G401 (cell line): ENCODE measurements at regions not wholly inside any gene's neighbourhood (a gene's known extent, or its start where the extent isn't known, plus 50 kb on each side); places are given as distances from the start of the nearest gene placed in this dataset.

Experiments
- DNase-seq: peaks from one replicate; pipeline ENCODE4 v3.0.0-alpha.2; 2015; ENCODE audit warnings: low spot score
- in situ Hi-C: cut with HindIII; loops from 2 replicates; pipeline ENCODE4 v1.10.0; 2016; ENCODE audit warnings: low sequenced_read_pairs, mixed read lengths

DNA sequence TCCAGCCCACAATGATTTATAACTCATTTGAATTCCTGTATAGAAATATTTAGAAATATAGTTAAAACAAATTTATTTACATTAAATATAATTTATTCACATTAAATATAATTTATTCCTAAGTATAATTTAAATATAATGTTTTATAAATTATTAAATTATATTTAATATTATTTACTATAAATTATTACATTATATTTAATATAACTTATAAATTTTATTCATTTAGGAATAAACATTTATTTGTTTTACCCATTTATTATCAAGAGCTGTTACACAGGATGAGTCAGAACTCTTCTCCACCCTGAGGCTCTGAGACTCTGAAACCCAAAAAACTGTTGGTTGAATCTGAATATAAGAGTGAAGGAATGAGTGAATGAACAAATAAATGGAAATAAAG, 170.9 kb upstream of the OBI1 start:
- in situ Hi-C loops, result no loop called here
- no peak for DNase-seq

DNA sequence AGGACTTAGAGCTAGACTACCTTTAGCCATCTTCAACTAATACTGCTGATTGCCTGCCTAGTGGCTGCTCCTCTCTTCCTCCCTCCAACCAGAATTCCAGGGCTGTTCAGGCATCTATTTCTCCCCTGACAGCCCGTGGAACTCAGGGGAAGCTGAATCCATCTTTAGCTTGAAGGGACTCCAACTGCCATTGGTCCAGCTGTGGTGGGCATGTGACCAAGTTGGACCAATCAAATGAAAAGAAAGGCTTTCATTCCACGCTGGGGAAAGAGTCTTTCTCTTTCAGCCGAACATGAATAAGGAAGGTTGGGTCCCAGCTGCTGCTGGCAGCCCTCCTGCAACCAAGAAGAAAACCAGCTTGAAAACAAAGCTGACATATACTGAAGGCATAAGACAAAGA, 168.5 kb upstream of the OBI1 start:
- in situ Hi-C loops, result no loop called here

GRCh38 chr13:78826936-78827335, 168.0 kb upstream of the OBI1 start:
- in situ Hi-C loops, result no loop called here
- peak; percentile 67 for DNase-seq

More for the DNA sequence above, 168.5 kb upstream of the OBI1 start:
- DNase-seq, result peak; percentile 16

DNA sequence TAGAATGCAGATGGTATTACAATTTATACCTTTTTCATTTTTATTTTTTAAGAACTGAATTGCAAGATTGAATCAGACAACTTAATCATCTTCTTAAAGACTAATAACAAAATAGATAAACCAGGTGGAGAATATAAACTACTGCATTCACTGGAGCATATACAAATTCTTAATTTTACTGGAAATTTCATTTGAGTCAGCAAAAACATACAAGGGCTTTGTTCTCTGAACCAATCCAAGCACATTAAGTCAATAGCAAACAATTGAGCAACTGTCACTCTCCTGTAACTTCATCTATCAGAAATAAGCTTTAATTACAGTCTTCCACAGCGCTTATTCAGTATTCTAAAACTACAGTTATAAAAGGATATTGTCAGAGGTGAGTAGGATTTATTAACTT, 167.4 kb upstream of the OBI1 start:
- DNase-seq, result no peak
- in situ Hi-C loops, result no loop called here

DNA sequence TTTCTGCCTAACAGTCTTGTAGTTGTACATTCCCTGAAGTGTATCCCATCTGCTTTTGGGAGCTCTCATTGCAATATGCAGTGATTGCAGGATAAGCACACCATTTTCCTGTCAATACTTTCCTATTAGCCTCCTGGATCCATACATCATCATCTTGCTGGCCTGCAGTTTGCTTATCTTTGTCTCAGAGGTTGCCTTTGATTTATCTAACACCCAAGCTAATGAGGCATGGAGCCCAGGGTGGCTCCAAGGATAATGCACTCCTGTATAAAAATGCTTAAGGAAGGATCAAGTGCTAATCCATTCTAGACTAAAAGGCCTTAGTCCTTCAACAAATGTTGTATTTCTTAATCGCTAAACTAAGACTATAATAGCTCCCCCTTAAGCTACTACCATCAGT, 161.6 kb upstream of the OBI1 start:
- in situ Hi-C loops, result no loop called here
- no peak for DNase-seq

- DNase-seq, result no peak
- in situ Hi-C loops, result no loop called here
Observed at GRCh38 chr13:78816592-78816991, 157.6 kb upstream of the OBI1 start.

DNA sequence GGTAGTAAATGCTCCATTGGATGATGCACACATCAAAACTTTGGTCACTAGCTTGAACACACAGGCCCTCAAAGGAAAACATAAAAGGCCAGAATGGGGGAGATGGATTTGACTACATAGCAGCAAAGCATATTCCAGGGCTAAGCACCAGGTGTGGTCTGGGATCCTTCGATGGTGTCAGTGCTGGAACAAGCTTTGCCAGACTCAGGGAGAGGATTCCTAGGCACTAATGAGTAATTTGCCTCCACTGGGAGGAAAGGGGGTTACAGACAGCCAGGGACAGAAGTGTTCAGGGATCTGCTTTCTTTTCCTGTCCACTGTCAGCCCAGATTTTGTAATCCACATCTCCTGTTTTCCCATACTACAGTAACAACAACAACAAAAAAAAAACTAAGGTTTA, 157.2 kb upstream of the OBI1 start:
- DNase-seq, result no peak
- in situ Hi-C loops, result no loop called here

- in situ Hi-C loops, result no loop called here
- no peak for DNase-seq
Observed at GRCh38 chr13:78806457-78806856, 147.5 kb upstream of the OBI1 start.

DNA sequence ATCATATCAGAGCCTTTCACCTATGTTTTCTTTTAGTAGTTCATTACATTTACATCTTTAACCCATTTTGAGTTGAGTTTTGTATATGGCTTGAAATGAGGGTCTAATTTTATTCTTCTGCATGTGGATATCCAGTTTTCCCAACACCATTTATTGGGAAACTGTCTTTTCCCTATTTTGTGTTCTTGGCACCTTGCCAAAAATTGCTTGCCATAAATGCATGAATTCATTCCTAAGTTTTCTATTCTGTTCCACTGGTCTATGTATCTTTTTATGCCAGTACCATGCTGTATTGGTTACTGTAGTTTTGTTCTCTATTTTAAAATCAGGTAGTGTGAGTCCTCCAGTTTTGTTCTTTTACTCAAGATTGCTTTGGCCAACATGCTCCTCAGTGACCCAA, 144.0 kb upstream of the OBI1 start:
- in situ Hi-C loops, result no loop called here
- no peak for DNase-seq

- in situ Hi-C loops, result no loop called here
- no peak for DNase-seq
Observed at GRCh38 chr13:78787190-78787589, 128.2 kb upstream of the OBI1 start.

- DNase-seq, result no peak
- in situ Hi-C loops, result no loop called here
Observed at GRCh38 chr13:78786459-78786858, 127.5 kb upstream of the OBI1 start.

DNA sequence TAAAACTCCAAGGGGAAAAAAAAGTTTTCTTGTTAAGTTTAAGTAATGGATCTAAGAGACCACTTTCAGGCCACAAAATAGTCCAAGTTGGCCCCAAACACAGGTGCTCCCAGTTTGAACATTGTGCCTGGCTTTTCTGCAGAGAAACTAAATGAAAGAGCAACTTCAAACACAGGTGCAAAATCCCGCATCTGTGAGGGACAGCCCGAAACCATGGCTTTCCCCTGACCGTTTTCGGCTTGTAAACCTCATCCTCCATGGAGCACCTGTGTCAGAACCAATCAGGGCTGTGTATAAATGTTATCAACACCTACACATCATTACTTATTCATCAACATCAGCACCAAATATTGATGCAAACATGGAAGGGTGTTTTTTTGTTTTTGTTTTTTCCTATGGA, 126.8 kb upstream of the OBI1 start:
- in situ Hi-C loops, result no loop called here
- no peak for DNase-seq

GRCh38 chr13:78784014-78784750, 125.2 kb upstream of the OBI1 start:
- in situ Hi-C loops, result no loop called here

GRCh38 chr13:78780708-78781107, 121.8 kb upstream of the OBI1 start:
- in situ Hi-C loops, result no loop called here
- no peak for DNase-seq

More at GRCh38 chr13:78784014-78784750, 125.2 kb upstream of the OBI1 start:
- DNase-seq, result no peak

- peak; percentile 24 for DNase-seq
- in situ Hi-C loops, result no loop called here
Observed at GRCh38 chr13:78779608-78780007, 120.7 kb upstream of the OBI1 start.

- no peak for DNase-seq
- in situ Hi-C loops, result no loop called here
Observed at GRCh38 chr13:78777976-78778375, 119.0 kb upstream of the OBI1 start.

DNA sequence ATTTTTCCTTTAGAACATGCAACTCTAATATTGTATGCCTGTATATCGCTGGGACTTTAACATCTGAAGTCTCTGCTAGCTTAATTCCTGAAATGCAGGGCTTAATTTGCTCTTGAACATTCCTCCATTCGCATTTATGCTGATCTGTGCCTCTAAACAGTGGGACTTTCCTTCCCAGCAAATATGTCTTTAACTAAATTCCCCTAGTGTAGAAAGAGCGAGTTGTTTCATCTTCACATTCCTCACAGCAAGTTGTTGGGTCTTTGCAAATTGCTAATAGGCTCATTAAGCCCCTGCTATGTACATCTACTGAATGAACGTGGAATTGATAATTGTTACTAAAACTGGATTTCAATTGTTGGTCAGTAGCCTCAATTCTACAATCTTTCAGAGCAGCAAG, 118.4 kb upstream of the OBI1 start:
- DNase-seq, result no peak
- in situ Hi-C loops, result no loop called here

DNA sequence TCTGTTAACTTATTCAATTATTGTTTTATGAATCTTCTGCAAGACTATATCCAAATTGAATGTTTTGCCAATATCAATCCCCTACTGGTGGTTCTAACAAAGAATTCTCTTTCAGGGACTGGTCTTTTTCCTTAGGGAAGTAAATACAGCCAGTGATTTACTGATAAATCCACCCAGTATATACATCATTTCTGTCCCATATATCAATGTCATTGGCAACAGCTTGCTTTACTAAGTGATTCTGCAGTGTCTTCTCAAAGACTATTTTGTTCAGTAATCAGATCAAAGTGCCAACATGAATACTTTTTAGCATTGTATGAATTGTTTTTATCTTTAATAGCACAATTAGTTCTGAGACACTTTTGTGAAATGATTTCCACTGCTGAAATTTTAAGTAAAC, 114.0 kb upstream of the OBI1 start:
- no peak for DNase-seq
- in situ Hi-C loops, result no loop called here

GRCh38 chr13:78770601-78771000, 111.6 kb upstream of the OBI1 start:
- DNase-seq, result no peak
- in situ Hi-C loops, result no loop called here

- in situ Hi-C loops, result no loop called here
- DNase-seq, result no peak
Observed at GRCh38 chr13:78768950-78769349, 110.0 kb upstream of the OBI1 start.

- in situ Hi-C loops, result no loop called here
- no peak for DNase-seq
Observed at GRCh38 chr13:78764665-78765064, 105.7 kb upstream of the OBI1 start.

DNA sequence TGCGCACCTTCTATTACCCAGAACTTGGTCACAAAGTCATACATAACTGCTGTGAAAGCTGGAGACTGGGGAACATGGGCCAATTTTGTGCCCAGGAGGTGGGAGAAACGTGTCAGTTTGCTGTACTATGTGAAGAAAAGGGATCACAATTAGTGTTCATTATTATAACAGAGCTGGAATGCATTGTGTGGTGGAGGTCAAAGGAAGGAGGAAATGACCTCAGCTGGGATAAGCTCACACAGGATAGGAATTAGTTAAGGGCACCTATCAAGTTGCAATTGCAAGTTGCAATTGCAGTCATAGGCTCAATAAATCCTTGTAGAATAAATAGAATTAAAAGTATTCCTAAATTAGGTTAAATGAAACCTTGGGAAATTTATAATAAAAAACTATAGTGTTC, 103.9 kb upstream of the OBI1 start:
- in situ Hi-C loops, result no loop called here
- no peak for DNase-seq
